ENCODE measurements at regions not wholly inside any gene's neighbourhood (a gene's known extent, or its start where the extent isn't known, plus 50 kb on each side); places are given as distances from the start of the nearest gene placed in this dataset.

- no peak for TF ChIP-seq CTCF (tag by site-specific recombination; IDR thresholded peaks at IDR 0.05)
- no peak for TF ChIP-seq ZBTB7A (tag by site-specific recombination; IDR thresholded peaks at IDR 0.05; ENCODE audit: low read depth)
- TF ChIP-seq ZNF24 (tag by site-specific recombination; IDR thresholded peaks at IDR 0.05) = no peak
- TF ChIP-seq YY2 (tag by site-specific recombination; IDR thresholded peaks at IDR 0.05) = no peak
- TF ChIP-seq ZBTB49 (tag by site-specific recombination; IDR thresholded peaks at IDR 0.05; ENCODE audit: low read depth) = no peak
- no peak for TF ChIP-seq ZBTB10 (tag by site-specific recombination; IDR thresholded peaks at IDR 0.05)
- no peak for TF ChIP-seq ZNF274 (IDR thresholded peaks at IDR 0.05; ENCODE audit: low read length)
- no peak for TF ChIP-seq ZNF274 (tag by site-specific recombination; IDR thresholded peaks at IDR 0.05; ENCODE audit: borderline replicate concordance)
Measured at GRCh38 chr7:116324582-116324981, 114.2 kb downstream of the TES start.
